ENCODE measurements at regions not wholly inside any gene's neighbourhood (a gene's known extent, or its start where the extent isn't known, plus 50 kb on each side); places are given as distances from the start of the nearest gene placed in this dataset.

DNA sequence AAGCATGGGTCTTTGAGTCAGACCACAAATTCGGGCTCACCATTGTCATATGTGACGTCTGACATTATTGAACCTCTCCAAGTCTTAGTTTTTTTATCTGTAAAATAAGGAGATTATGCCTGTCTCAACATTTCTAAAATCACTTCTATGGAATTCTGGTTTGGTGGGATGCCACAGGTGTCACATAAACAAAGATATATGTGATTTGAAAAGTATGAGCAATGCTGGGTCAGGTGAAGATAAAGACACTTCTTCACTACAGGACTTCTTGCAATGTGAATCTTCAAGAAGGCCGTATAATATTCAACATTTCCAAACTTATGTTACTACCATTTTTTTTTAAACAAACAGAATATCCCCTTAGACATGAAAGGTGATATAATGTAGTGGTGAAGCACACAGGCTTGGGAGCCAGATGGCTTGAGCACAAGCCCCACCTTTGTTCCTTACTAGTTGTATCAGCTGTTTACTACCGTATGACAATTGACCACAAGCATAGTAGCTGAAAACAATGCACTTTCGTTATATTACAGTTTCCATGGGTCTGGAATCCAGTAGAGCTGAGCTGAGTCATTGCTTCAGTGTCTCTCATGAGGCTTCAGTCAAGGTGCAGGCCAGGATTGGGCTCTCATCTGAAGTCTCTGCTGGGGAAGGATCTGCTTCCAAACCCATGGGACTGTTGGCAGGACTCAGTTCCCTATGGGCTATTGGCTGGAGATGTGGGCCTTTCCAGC lies 87.7 kb downstream of the UTP18 start:
- H3K4me1 ChIP-seq = no peaks in the 10 kb centered on the region
- intact Hi-C loops (cut with DNase I; ENCODE audit: low total_unique reads) = no loop called here
- TF ChIP-seq POLR2A (IDR thresholded peaks at IDR 0.05) = no peak
- TF ChIP-seq, protein P1, sequence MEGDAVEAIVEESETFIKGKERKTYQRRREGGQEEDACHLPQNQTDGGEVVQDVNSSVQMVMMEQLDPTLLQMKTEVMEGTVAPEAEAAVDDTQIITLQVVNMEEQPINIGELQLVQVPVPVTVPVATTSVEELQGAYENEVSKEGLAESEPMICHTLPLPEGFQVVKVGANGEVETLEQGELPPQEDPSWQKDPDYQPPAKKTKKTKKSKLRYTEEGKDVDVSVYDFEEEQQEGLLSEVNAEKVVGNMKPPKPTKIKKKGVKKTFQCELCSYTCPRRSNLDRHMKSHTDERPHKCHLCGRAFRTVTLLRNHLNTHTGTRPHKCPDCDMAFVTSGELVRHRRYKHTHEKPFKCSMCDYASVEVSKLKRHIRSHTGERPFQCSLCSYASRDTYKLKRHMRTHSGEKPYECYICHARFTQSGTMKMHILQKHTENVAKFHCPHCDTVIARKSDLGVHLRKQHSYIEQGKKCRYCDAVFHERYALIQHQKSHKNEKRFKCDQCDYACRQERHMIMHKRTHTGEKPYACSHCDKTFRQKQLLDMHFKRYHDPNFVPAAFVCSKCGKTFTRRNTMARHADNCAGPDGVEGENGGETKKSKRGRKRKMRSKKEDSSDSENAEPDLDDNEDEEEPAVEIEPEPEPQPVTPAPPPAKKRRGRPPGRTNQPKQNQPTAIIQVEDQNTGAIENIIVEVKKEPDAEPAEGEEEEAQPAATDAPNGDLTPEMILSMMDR (IDR thresholded peaks at IDR 0.05) = no peak
- no peak overlapping the region for H3K27ac ChIP-seq
- H3K4me3 ChIP-seq = no peak overlapping the region
- no peaks in the 10 kb centered on the region for H3K9me3 ChIP-seq
- no peak for DNase-seq
- no peaks in the 10 kb centered on the region for H3K27me3 ChIP-seq
- no peaks in the 10 kb centered on the region for H3K36me3 ChIP-seq

DNA sequence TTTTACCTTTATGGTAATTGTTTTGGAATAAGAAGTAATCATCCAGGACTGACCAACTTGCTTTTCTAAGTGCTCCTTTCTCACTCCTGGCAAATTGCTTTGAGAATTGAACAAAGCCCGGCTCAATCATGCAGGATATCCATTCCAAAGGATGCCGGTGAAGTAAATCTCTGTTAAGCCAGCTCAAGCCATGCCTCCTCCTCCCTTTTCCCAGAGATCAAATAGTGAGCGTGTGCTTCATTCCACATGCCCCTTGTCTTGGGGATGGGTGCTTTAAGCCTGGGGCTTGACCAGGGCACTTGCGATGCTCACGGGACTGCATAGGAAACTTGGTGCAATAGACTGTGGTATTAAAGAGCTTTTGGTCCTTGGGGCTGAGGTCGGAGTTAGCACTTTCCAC lies 90.7 kb downstream of the UTP18 start:
- Histone ChIP-seq H3K9me3 (no peaks in the 10 kb centered on the region), H3K27ac (no peak overlapping the region), H3K4me3 (no peak overlapping the region), H3K36me3 (no peaks in the 10 kb centered on the region), H3K4me1 (no peaks in the 10 kb centered on the region), H3K27me3 (no peaks in the 10 kb centered on the region)
- no peak for DNase-seq
- intact Hi-C loops (cut with DNase I; ENCODE audit: low total_unique reads) = no loop called here
- no peak for TF ChIP-seq POLR2A (IDR thresholded peaks at IDR 0.05)
- TF ChIP-seq, protein P1 (IDR thresholded peaks at IDR 0.05) = no peak

DNA sequence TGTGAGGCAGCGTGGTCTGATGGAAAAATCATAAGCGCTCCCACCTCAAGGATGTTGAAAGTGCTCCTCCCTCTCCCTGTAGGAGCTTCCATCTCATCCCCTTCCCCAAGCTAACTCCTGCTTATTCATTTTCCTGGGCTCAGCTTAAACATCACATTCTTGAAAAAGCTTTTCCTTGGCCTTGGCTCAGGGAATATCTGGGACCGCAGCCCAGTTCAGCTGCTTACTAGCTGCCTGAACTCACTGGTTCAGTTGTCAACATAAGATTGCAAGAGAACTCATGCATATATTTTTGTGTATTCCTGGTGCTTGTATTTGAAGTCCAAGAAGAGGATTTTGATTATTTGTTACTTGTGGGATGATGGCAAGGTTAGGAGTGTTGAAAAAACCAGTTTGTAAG lies 91.5 kb downstream of the UTP18 start:
- intact Hi-C loops (cut with DNase I; ENCODE audit: low total_unique reads) = no loop called here
- Histone ChIP-seq H3K9me3 (no peaks in the 10 kb centered on the region), H3K27ac (no peak overlapping the region), H3K27me3 (no peaks in the 10 kb centered on the region), H3K36me3 (no peaks in the 10 kb centered on the region), H3K4me3 (no peak overlapping the region), H3K4me1 (no peaks in the 10 kb centered on the region)
- DNase-seq = peak in 1 of 2 donors; percentile 32
- no peak for TF ChIP-seq POLR2A (IDR thresholded peaks at IDR 0.05)
- TF ChIP-seq, protein P1 (IDR thresholded peaks at IDR 0.05) = no peak

DNA sequence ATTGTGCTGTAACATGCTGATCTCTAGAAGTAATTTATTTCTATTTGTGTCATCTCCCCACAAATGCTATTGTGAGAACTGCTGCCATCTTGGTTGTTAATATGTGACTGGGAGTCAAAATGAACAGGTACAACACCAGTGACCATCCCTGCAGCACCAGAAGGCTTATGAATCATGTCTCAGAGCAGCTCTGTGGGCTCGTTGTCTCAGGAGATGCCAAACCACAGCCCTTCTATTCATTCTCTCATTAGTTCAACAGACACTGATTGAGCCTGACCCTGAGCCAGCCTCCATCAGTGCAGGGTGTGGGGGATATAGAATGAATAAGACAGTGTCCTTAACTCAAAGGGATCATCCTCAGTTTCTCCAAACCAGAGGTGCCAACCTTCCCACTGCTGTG lies 92.5 kb downstream of the UTP18 start:
- Histone ChIP-seq H3K9me3 (no peaks in the 10 kb centered on the region), H3K4me1 (no peaks in the 10 kb centered on the region), H3K27me3 (no peaks in the 10 kb centered on the region), H3K4me3 (no peak overlapping the region), H3K36me3 (no peaks in the 10 kb centered on the region), H3K27ac (no peak overlapping the region)
- TF ChIP-seq, protein P1 (IDR thresholded peaks at IDR 0.05) = no peak
- TF ChIP-seq POLR2A (IDR thresholded peaks at IDR 0.05) = no peak
- DNase-seq = no peak
- intact Hi-C loops (cut with DNase I; ENCODE audit: low total_unique reads) = no loop called here

DNA sequence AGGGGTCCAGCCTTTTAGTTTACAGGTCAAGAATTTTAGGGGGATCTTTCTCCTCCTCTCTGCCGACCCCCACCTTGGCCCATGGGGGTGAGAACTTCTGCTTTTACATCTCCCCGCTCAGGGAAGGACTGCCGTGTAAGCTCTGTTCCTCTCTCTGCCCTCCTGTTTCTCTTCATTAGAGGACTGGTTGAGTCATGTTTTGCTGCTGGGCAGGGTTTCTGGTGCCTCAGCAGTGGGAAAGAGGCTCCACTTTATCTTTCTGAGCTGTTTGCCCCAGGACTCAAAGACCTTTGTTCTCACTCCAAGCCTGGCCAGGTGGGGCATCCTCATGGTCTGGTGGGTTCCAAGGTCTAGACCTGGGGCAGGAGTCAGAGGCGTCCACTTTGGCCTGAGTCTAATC lies 93.0 kb downstream of the UTP18 start:
- no peak overlapping the region for H3K4me3 ChIP-seq
- no peaks in the 10 kb centered on the region for H3K9me3 ChIP-seq
- no peak for TF ChIP-seq POLR2A (IDR thresholded peaks at IDR 0.05)
- TF ChIP-seq, protein P1 (IDR thresholded peaks at IDR 0.05) = no peak
- DNase-seq = no peak
- H3K4me1 ChIP-seq = no peaks in the 10 kb centered on the region
- intact Hi-C loops (cut with DNase I; ENCODE audit: low total_unique reads) = no loop called here
- H3K27me3 ChIP-seq = no peaks in the 10 kb centered on the region
- no peak overlapping the region for H3K27ac ChIP-seq
- H3K36me3 ChIP-seq = no peaks in the 10 kb centered on the region

All from uterus (tissue), 3 donors.